Thyroid gland (tissue), 4 donors: ENCODE measurements at regions not wholly inside any gene's neighbourhood (a gene's known extent, or its start where the extent isn't known, plus 50 kb on each side); places are given as distances from the start of the nearest gene placed in this dataset.

Experiments
- CTCF ChIP-seq, 6 experiments: fragments of 200-600 bp in 3 of 6; fragments of 450-650 bp in 3 of 6; sonication (generic) in 3 of 6; IDR thresholded peaks; one replicate each; pipeline ENCODE4 v1.5.1; 2016 to 2019; ENCODE audit warnings: antibody characterized with exemption in 6 of 6, mild to moderate bottlenecking in 2 of 6, inconsistent platforms in 1 of 6, moderate library complexity in 1 of 6
- POLR2A ChIP-seq, 2 donors: fragments of 450-650 bp; IDR thresholded peaks; one replicate each; pipeline ENCODE4 v1.6.1; 2017; ENCODE audit warnings: antibody characterized with exemption in 2 of 2, mild to moderate bottlenecking in 2 of 2, moderate library complexity in 1 of 2

- no peak for TF ChIP-seq CTCF (IDR thresholded peaks at IDR 0.05)
- TF ChIP-seq POLR2A (IDR thresholded peaks at IDR 0.05): no peak
Measured at GRCh38 chr6:51462896-51463295, 624.5 kb downstream of the PKHD1 start.
